Mammary epithelial cell (primary cell): ENCODE measurements at regions not wholly inside any gene's neighbourhood (a gene's known extent, or its start where the extent isn't known, plus 50 kb on each side); places are given as distances from the start of the nearest gene placed in this dataset.

ENCODE experiments used
- CTCF ChIP-seq, 2 donors: IDR thresholded peaks in 1 of 2; conservative IDR thresholded peaks in 1 of 2; 2 replicates each; pipeline ENCODE4 v1.5.1; 2011 to 2012; ENCODE audit warnings: inconsistent platforms in 2 of 2, low read length in 2 of 2, mild to moderate bottlenecking in 2 of 2, control low read depth in 1 of 2, low read depth in 1 of 2; ENCODE audit not compliant: insufficient read depth in 1 of 2; ENCODE audit errors: extremely low read depth in 1 of 2
- EZH2 ChIP-seq: IDR thresholded peaks from 2 replicates; pipeline ENCODE4 v1.6.1; 2012; ENCODE audit warnings: low read length, inconsistent platforms, borderline replicate concordance

- TF ChIP-seq CTCF (conservative IDR thresholded peaks at IDR 0.05 in 1 of 2, IDR thresholded peaks at IDR 0.05 in 1 of 2; ENCODE audit: extremely low read depth in 1 of 2, insufficient read depth in 1 of 2, low read depth in 1 of 2, low read length in 2 of 2) (no peak), EZH2 (no peak)
These were observed 243.2 kb upstream of the HDAC4 start for GRCh38 chr2:239644011-239644410.
